GM21786 (cell line): ENCODE measurements at regions not wholly inside any gene's neighbourhood (a gene's known extent, or its start where the extent isn't known, plus 50 kb on each side); places are given as distances from the start of the nearest gene placed in this dataset.

ENCODE experiments used
- ATAC-seq: cut with Tn5 transposase; IDR thresholded peaks from one replicate; pipeline ENCODE4 v1.9.1; 2021; ENCODE audit not compliant: unreplicated experiment

GRCh38 chr1:47572731-47573430 is 135.0 kb downstream of the FOXD2 start:
- no peak for ATAC-seq

GRCh38 chr1:47574451-47575165 is 136.8 kb downstream of the FOXD2 start:
- ATAC-seq: no peak

GRCh38 chr1:47575855-47576757 is 138.3 kb downstream of the FOXD2 start:
- ATAC-seq: no peak

GRCh38 chr1:47576758-47577115 is 138.9 kb downstream of the FOXD2 start:
- ATAC-seq: no peak

- ATAC-seq: no peak
These were observed 139.6 kb downstream of the FOXD2 start for GRCh38 chr1:47577303-47578025.

- no peak for ATAC-seq
These were observed 140.3 kb downstream of the FOXD2 start for GRCh38 chr1:47578026-47578720.

- no peak for ATAC-seq
These were observed 141.0 kb downstream of the FOXD2 start for GRCh38 chr1:47578721-47579419.

- ATAC-seq: no peak
These were observed 142.0 kb downstream of the FOXD2 start for GRCh38 chr1:47579809-47580208.

GRCh38 chr1:47580451-47580995 is 142.7 kb downstream of the FOXD2 start:
- ATAC-seq: no peak

GRCh38 chr1:47582891-47583608 is 145.2 kb downstream of the FOXD2 start:
- no peak for ATAC-seq

- ATAC-seq: no peak
These were observed 146.4 kb downstream of the FOXD2 start for GRCh38 chr1:47584249-47584648.

GRCh38 chr1:47585141-47585902 is 147.5 kb downstream of the FOXD2 start:
- ATAC-seq: no peak

- no peak for ATAC-seq
These were observed 150.2 kb downstream of the FOXD2 start for GRCh38 chr1:47587891-47588582.

GRCh38 chr1:47590523-47591225 is 152.8 kb downstream of the FOXD2 start:
- ATAC-seq: no peak

- ATAC-seq: no peak
These were observed 154.0 kb downstream of the FOXD2 start for GRCh38 chr1:47591801-47592200.

- ATAC-seq: no peak
These were observed 154.6 kb downstream of the FOXD2 start for GRCh38 chr1:47592296-47593012.
